Activated gamma-delta T cell treated with anti-CD3 and anti-CD28 coated beads, Interleukin-2, amount 50 U/mL, for 16 hours (primary cell): ENCODE measurements at regions not wholly inside any gene's neighbourhood (a gene's known extent, or its start where the extent isn't known, plus 50 kb on each side); places are given as distances from the start of the nearest gene placed in this dataset.

Source experiments
- DNase-seq: peaks from one replicate; pipeline ENCODE4 v3.0.0-alpha.2; 2020; ENCODE audit warnings: low read depth

GRCh38 chr2:193549661-193550060 lies 1354.9 kb upstream of the TMEFF2 start:
- no peak for DNase-seq

DNA sequence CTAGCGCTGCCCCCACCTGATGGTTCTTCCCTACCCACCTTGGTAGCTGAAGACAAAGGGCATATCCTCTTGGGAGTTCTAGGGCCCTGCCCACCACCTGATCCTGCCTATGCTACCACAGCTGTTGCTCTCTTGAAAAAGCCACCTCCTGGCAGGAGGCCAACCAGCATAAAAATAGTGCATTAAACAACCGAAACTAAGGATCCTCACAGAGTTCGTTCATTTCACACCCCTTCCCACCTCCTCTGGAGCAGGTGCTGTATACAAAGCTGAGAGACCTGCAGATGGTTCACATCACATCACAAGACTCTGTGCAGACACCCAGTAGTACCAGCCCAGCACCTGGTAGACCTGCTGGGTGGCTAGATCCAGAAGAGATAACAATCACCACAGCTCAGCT lies 1348.0 kb upstream of the TMEFF2 start:
- no peak for DNase-seq

- DNase-seq, result no peak
Observed at GRCh38 chr2:193539188-193539587, 1344.5 kb upstream of the TMEFF2 start.

DNA sequence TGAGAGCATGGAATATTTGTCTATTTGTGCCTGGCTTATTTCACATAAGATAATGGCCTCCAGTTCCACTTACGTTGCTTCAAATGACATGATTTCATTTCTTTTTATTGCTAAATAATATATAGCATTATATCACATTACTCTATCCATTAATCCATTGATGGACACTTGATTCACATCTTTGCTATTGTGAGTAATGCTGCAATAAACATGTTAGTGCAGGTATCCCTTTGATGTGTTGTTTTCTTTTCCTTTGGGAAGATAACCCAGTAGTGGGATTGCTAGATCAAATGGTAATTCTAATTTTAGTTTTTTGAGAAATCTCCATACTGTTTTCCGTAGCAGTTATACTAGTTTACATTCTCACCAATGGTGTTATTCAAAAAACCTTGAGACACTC lies 1343.3 kb upstream of the TMEFF2 start:
- DNase-seq, result no peak

DNA sequence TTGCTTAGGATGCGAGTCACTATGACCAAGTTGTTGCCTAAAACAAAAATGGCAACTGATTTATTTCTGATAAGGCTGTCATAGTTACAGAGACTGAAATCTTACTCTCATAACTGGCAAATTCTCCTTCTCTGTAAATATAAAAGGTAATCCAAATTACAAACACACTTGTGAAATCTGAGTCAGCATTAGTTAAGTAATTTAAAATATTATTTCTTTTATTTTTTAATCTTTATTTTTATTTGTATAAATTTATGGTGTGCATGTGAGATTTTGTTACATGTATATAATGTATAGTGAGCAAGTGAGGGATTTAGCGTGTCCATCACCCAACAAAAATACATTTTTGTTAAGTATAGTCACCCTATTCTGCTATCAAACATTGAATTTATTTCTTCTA lies 1342.8 kb upstream of the TMEFF2 start:
- DNase-seq, result no peak

- no peak for DNase-seq
Observed at GRCh38 chr2:193528458-193528857, 1333.7 kb upstream of the TMEFF2 start.

DNA sequence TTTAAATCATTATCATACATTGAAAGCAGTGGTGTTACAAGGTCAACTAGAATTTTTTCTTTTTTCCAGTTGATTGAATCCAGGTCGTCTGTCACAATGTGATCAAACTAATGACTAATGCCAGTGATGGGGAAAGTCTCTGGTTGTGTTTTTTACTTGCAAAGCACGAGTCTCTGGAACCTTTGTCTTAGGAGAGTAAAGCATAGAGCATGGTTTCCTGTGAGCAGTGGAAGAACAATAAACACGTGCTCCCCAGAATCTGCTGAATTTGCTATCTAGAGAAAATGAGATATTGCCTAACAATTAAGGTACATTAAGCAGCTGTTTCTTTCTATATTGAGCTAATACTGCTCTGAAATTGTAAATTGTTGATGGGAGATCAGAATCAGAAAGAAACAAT lies 1332.4 kb upstream of the TMEFF2 start:
- no peak for DNase-seq

DNA sequence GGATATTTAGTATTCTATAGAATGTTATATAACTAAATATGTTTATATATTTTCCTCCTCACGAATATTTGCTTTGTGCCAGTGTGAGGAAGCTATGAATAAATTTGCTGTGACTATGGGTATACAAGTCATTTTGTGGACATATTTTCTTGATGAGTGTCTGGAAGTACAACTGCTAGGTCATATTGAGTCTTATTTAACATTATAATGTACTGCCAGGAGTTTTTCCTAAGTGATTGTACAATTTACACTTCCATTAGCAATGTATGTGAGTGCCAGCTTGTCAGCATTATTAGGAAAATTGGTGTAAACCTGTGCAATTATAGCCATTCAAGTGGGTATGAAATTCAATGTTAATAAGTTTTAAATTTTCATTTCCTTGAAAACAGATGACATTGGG lies 1328.9 kb upstream of the TMEFF2 start:
- no peak for DNase-seq

DNA sequence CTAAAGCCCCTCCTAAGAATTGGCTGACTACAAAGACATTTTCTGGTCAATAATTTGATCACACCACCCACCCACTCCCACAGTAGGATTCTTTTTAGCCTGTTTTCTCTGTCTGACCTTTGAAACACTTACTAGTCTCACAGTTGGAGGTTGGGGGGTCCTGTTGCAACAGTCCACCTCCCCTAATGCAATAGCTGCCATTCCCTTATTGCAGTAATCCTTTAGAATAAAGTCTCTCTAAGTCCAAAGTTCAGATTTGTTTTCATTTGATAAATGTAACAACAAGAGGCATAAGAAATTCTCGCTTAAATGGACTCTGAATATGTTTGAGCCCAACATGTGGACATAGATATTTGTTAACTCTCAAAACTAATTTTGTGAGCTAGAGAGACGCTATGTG lies 1326.8 kb upstream of the TMEFF2 start:
- DNase-seq, result no peak

- DNase-seq, result no peak
Observed at GRCh38 chr2:193520709-193521458, 1326.2 kb upstream of the TMEFF2 start.

- DNase-seq, result no peak
Observed at GRCh38 chr2:193518041-193518817, 1323.5 kb upstream of the TMEFF2 start.

DNA sequence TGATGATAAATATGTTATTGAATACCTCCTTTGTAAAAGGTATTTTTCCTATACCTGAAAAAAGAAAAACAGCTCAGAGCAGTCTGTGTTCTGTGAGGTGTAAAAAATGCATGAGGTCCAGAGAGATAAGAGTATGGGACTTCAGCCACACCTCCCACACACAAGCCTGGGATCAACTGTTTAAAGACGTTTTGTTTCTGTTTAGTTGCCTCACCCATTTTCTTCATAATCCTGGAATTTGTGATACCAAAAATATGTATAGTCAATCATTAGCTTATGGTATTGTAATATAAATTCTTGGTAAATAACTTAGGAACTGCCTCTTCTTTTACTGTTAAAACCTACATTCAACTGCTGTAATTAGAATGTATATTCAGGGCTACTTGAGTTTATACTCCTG lies 1322.9 kb upstream of the TMEFF2 start:
- no peak for DNase-seq

DNA sequence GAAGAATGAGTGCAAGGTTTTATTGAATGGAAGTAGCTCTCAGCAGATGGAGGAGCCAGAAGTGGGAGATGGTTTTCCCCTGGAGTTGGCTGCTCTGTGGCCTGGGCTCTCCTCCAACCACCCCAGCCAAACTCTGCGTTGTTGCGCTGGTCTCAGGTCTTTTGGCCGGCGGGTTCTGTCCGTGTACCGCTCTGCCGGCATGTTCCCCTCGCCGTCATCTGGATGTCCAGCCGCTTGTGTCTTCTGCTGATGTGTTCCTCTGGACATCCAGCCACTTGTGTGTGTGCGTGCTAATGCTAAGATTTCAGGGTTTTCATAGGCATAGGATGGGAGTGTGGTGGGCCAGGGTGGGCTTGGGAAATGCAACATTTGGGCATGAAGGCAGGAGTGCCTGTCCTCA lies 1311.3 kb upstream of the TMEFF2 start:
- no peak for DNase-seq

DNA sequence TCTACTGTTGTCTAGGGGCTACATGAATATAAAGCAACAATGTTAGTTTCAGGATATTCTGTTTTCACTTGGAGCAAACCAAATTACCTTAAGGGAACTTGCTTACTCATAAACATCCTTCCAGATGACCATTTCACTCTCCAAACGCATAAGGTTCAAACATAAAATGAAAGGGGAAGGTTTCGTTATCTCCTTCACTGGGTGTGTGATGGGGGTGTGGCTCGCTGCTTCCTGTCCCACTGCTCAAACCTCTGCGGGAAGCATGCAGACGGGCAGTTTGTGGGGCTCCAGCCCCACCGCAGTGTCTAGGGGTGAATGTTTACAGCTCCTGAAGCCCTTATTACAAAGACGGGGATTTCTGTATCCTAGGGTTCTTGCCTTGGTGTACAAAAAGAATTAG lies 1310.9 kb upstream of the TMEFF2 start:
- no peak for DNase-seq

- DNase-seq, result no peak
Observed at GRCh38 chr2:193502363-193503035, 1307.8 kb upstream of the TMEFF2 start.

DNA sequence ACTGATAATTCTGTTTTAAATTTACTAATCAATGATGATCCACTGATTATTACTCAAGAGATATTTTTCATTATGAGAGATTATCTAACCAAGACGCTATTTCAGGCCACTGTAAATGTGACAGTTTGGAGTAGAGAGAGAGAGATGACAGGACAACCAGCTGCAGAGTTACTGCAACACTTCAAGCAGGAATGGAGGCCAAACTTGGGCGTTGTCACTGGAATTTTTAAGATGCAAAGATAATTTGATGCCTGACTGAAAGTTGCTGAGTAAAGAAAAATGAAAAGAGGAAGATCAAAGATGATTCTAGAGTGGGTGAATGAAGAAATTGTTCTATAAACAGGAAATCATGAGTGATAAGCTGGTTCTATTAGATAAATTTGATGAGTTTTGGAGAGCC lies 1302.1 kb upstream of the TMEFF2 start:
- DNase-seq, result no peak

DNA sequence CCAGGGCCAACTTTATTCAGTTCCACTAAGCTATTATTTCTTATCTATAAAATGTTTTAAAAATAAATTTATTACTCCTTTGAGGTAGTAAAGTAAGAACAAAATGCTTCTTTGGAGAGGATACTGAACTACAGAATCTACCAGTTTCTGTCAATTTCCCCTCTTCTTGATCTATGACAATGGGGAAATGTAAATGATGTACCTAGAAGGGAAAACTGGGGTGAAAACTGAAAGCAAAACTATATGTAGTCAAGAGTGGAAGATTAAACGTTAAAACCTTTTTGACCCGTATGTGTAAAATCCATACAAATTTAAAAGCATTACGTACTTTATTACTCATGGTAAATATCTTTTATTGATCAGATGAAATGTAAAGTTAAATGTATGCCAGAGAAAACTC lies 1287.8 kb upstream of the TMEFF2 start:
- no peak for DNase-seq

- DNase-seq, result no peak
Observed at GRCh38 chr2:193480187-193480586, 1285.5 kb upstream of the TMEFF2 start.

GRCh38 chr2:193476171-193476800 lies 1281.6 kb upstream of the TMEFF2 start:
- DNase-seq, result no peak

DNA sequence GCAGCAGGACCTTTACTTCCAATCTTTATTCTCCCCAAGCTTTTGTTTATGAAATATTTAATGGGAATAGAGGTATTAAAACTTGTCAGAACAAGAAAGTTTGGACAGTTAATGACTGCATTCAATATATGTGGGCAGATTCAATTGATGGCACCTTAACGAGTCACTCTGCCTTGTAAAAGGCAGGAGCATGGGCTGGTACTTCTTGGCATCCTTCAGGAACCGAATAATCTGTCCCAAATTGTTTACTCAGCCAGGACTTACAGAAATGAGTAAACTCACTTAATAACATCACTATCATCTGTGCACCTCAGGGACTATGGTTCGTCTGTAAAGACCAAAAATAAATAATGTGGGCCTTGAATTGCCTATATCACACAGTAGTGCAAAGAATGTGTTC lies 1280.3 kb upstream of the TMEFF2 start:
- no peak for DNase-seq

- no peak for DNase-seq
Observed at GRCh38 chr2:193469251-193469650, 1274.5 kb upstream of the TMEFF2 start.

- no peak for DNase-seq
Observed at GRCh38 chr2:193467276-193467987, 1272.7 kb upstream of the TMEFF2 start.
